H1 (cell line): ENCODE measurements at regions not wholly inside any gene's neighbourhood (a gene's known extent, or its start where the extent isn't known, plus 50 kb on each side); places are given as distances from the start of the nearest gene placed in this dataset.

Experiments
- CTCF ChIA-PET: fragments of 300-600 bp; sonication (Branson Sonifier 250); formaldehyde crosslinking; loops from one replicate; lab custom pipeline; 2021; ENCODE audit not compliant: partially characterized antibody; lab: Charles Lee
- POLR2A ChIA-PET: fragments of 300-600 bp; sonication (Branson Sonifier 250); formaldehyde crosslinking; loops from one replicate; lab custom pipeline; 2021; ENCODE audit warnings: inconsistent platforms; ENCODE audit not compliant: partially characterized antibody; lab: Charles Lee
- DNase-seq, 2 experiments: peaks; one replicate each; pipeline versions ENCODE4 v3.0.0 to v3.0.0-alpha.2; 2010 to 2022; ENCODE audit warnings: low spot score in 2 of 2, low read depth in 1 of 2, mixed read lengths in 1 of 2
- FAIRE-seq: peaks from 2 replicates; lab custom pipeline; 2011; peaks lifted over from hg19 to GRCh38; lab: Jason Lieb, UNC
- H2AFZ ChIP-seq: 2 replicates; pipeline ENCODE4 v1.8.1; 2012; ENCODE audit warnings: low read length, inconsistent platforms
- H2AK5ac ChIP-seq: 2 replicates; pipeline ENCODE4 v1.6.1; 2013; ENCODE audit warnings: low read depth, low read length
- H2BK120ac ChIP-seq: replicated peaks from 2 replicates; pipeline ENCODE3; 2013; ENCODE audit warnings: low read depth, low read length, inconsistent platforms
- H2BK12ac ChIP-seq: 2 replicates; pipeline ENCODE4 v1.6.1; 2013; ENCODE audit warnings: low read depth, low read length
- H2BK15ac ChIP-seq: 2 replicates; pipeline ENCODE4 v1.6.1; 2013; ENCODE audit warnings: low read length
- H2BK20ac ChIP-seq: 2 replicates; pipeline ENCODE4 v1.6.1; 2013; ENCODE audit warnings: low read length
- H2BK5ac ChIP-seq: 2 replicates; pipeline ENCODE4 v1.6.1; 2013; ENCODE audit warnings: low read depth, low read length
- H3K14ac ChIP-seq: 2 replicates; pipeline ENCODE4 v1.6.1; 2013; ENCODE audit warnings: inconsistent platforms; ENCODE audit not compliant: insufficient read length
- H3K18ac ChIP-seq: 2 replicates; pipeline ENCODE4 v1.6.1; 2013; ENCODE audit warnings: low read length; ENCODE audit errors: extremely low read depth
- H3K23ac ChIP-seq: 2 replicates; pipeline ENCODE4 v1.6.1; 2013; ENCODE audit warnings: inconsistent platforms; ENCODE audit not compliant: insufficient read length
- H3K23me2 ChIP-seq: 2 replicates; pipeline ENCODE4 v1.6.1; 2013; ENCODE audit warnings: low read depth, low read length
- H3K27ac ChIP-seq: 2 replicates; pipeline ENCODE4 v1.6.1; 2011; ENCODE audit warnings: low read depth, low read length, inconsistent platforms
- H3K27me3 ChIP-seq, 4 experiments: replicated peaks in 1 of 4; 1 replicate in 1 of 4; 2 replicates in 3 of 4; pipeline versions ENCODE4 v1.6.1 to v1.8.1; 2011 to 2013; ENCODE audit warnings: low read length in 3 of 4, mild to moderate bottlenecking in 3 of 4, inconsistent platforms in 2 of 4, mixed read lengths in 2 of 4, moderate library complexity in 1 of 4; ENCODE audit not compliant: control insufficient read depth in 3 of 4, insufficient read depth in 3 of 4; ENCODE audit errors: extremely low read depth in 1 of 4
- H3K36me3 ChIP-seq, 4 experiments: 2 replicates each; pipeline versions ENCODE4 v1.6.1 to v1.8.1; 2011 to 2013; ENCODE audit warnings: mild to moderate bottlenecking in 4 of 4, low read length in 3 of 4, moderate library complexity in 2 of 4, control low read depth in 1 of 4, inconsistent platforms in 1 of 4; ENCODE audit not compliant: insufficient read depth in 4 of 4, control insufficient read depth in 2 of 4
- H3K4ac ChIP-seq: replicated peaks from 2 replicates; pipeline ENCODE3; 2013; ENCODE audit warnings: low read length, low read depth, mixed read lengths, inconsistent platforms; ENCODE audit not compliant: insufficient read length
- H3K4me1 ChIP-seq, 4 experiments: replicated peaks in 1 of 4; 1 replicate in 1 of 4; 2 replicates in 3 of 4; pipeline versions ENCODE4 v1.6.1 to v1.8.1; 2011 to 2013; ENCODE audit warnings: low read length in 3 of 4, inconsistent platforms in 2 of 4, mixed read lengths in 1 of 4; ENCODE audit not compliant: insufficient read depth in 4 of 4, control insufficient read depth in 3 of 4
- H3K4me2 ChIP-seq, 2 experiments: 2 replicates each; pipeline versions ENCODE4 v1.6.1 to v1.8.1; 2011 to 2013; ENCODE audit warnings: low read depth in 2 of 2, low read length in 2 of 2, control low read depth in 1 of 2, inconsistent platforms in 1 of 2, mild to moderate bottlenecking in 1 of 2; ENCODE audit not compliant: insufficient read depth in 1 of 2
- H3K4me3 ChIP-seq, 4 experiments: fragments of 200-600, 300-600 bp in 1 of 4; sonication (generic), shearing (Covaris generic), sonication (Bioruptor Twin) in 1 of 4; 2 replicates each; pipeline versions ENCODE4 v1.5.1 to v1.8.1; 2011 to 2016; ENCODE audit warnings: low read length in 4 of 4, low read depth in 3 of 4, control low read depth in 2 of 4, inconsistent platforms in 2 of 4, mild to moderate bottlenecking in 2 of 4, mixed read lengths in 1 of 4, moderate library complexity in 1 of 4; ENCODE audit not compliant: insufficient read depth in 2 of 4; ENCODE audit errors: extremely low read depth in 1 of 4
- H3K56ac ChIP-seq: replicated peaks from 2 replicates; pipeline ENCODE3; 2013; ENCODE audit warnings: low read depth, mild to moderate bottlenecking, mixed read lengths, low read length, inconsistent platforms; ENCODE audit not compliant: insufficient read length
- H3K79me1 ChIP-seq: 2 replicates; pipeline ENCODE4 v1.6.1; 2013; ENCODE audit warnings: low read depth, low read length, control low read depth
- H3K79me2 ChIP-seq, 2 experiments: 2 replicates each; pipeline versions ENCODE4 v1.6.1 to v1.8.1; 2012 to 2013; ENCODE audit warnings: low read length in 2 of 2, mild to moderate bottlenecking in 2 of 2, inconsistent platforms in 1 of 2; ENCODE audit not compliant: insufficient read depth in 2 of 2, control insufficient read depth in 1 of 2
- H3K9ac ChIP-seq, 4 experiments: replicated peaks in 1 of 4; 1 replicate in 1 of 4; 2 replicates in 3 of 4; pipeline versions ENCODE4 v1.6.1 to v1.8.1; 2011 to 2013; ENCODE audit warnings: low read depth in 3 of 4, low read length in 3 of 4, control low read depth in 2 of 4, mild to moderate bottlenecking in 2 of 4, moderate library complexity in 2 of 4, inconsistent platforms in 1 of 4; ENCODE audit errors: extremely low read depth in 1 of 4
- H3K9me3 ChIP-seq, 2 experiments: 2 replicates each; pipeline versions ENCODE4 v1.6.1 to v1.8.1; 2012 to 2013; ENCODE audit warnings: mild to moderate bottlenecking in 2 of 2, moderate library complexity in 2 of 2, control low read depth in 1 of 2, inconsistent platforms in 1 of 2, low read depth in 1 of 2, low read length in 1 of 2, mixed read lengths in 1 of 2; ENCODE audit not compliant: insufficient read depth in 2 of 2
- H4K20me1 ChIP-seq, 2 experiments: replicated peaks in 1 of 2; 2 replicates each; pipeline versions ENCODE3 to v1.8.1; 2011 to 2013; ENCODE audit warnings: inconsistent platforms in 2 of 2, low read length in 2 of 2, mild to moderate bottlenecking in 1 of 2; ENCODE audit not compliant: insufficient read depth in 2 of 2, control insufficient read depth in 1 of 2
- H4K5ac ChIP-seq: 2 replicates; pipeline ENCODE4 v1.6.1; 2013; ENCODE audit warnings: low read length, low read depth, mixed read lengths, inconsistent platforms; ENCODE audit not compliant: insufficient read length
- H4K8ac ChIP-seq: 2 replicates; pipeline ENCODE4 v1.8.0; 2013; ENCODE audit warnings: mild to moderate bottlenecking, moderate library complexity, low read length, inconsistent platforms; ENCODE audit not compliant: insufficient read depth; ENCODE audit errors: extremely low read depth
- H4K91ac ChIP-seq: replicated peaks from 2 replicates; pipeline ENCODE3; 2013; ENCODE audit warnings: low read length, mixed read lengths, inconsistent platforms; ENCODE audit not compliant: insufficient read length
- CBX5 ChIP-seq: fragments of 300-800, 300-1000 bp; sonication (generic); IDR thresholded peaks from 2 replicates; pipeline ENCODE4 v1.7.1; 2016; ENCODE audit warnings: antibody characterized with exemption, low read length, low read depth
- CHD2 ChIP-seq: IDR thresholded peaks from 2 replicates; pipeline ENCODE4 v1.6.1; 2012; ENCODE audit warnings: low read length, improper control_type of control experiment
- JUND ChIP-seq: IDR thresholded peaks from 2 replicates; pipeline ENCODE4 v1.6.1; 2011; ENCODE audit warnings: mild to moderate bottlenecking, improper control_type of control experiment, low read length
- KDM1A ChIP-seq: fragments of 200-600, 300-600 bp; sonication (generic); IDR thresholded peaks from 2 replicates; pipeline ENCODE4 v1.7.1; 2016; ENCODE audit warnings: mild to moderate bottlenecking, low read length, borderline replicate concordance
- POLR2AphosphoS5 ChIP-seq: IDR thresholded peaks from 2 replicates; pipeline ENCODE4 v1.6.1; 2011; ENCODE audit warnings: low read depth, low read length
- RAD21 ChIP-seq, 2 experiments: IDR thresholded peaks in 1 of 2; conservative IDR thresholded peaks in 1 of 2; 2 replicates each; pipeline ENCODE4 v1.6.1; 2011; ENCODE audit warnings: low read depth in 2 of 2, low read length in 2 of 2, improper control_type of control experiment in 1 of 2, inconsistent platforms in 1 of 2, mild to moderate bottlenecking in 1 of 2, moderate library complexity in 1 of 2
- RFX5 ChIP-seq: IDR thresholded peaks from 2 replicates; pipeline ENCODE4 v1.6.1; 2011; ENCODE audit warnings: low read depth, low read length, improper control_type of control experiment, borderline replicate concordance
- RNF2 ChIP-seq: fragments of 200-900, 300-1000 bp; sonication (generic); IDR thresholded peaks from 2 replicates; pipeline ENCODE4 v1.7.1; 2016; ENCODE audit warnings: borderline replicate concordance, low read depth, mild to moderate bottlenecking, antibody characterized with exemption, low read length; ENCODE audit not compliant: poor library complexity, severe bottlenecking; ENCODE audit errors: missing control alignments
- SAP30 ChIP-seq: fragments of 300-600 bp; sonication (generic); IDR thresholded peaks from 2 replicates; pipeline ENCODE4 v1.7.1; 2012; ENCODE audit warnings: low read length, moderate library complexity, mild to moderate bottlenecking, inconsistent platforms; ENCODE audit not compliant: insufficient read depth, insufficient replicate concordance
- SIN3A ChIP-seq, 2 experiments: IDR thresholded peaks in 1 of 2; conservative IDR thresholded peaks in 1 of 2; 2 replicates each; pipeline ENCODE4 v1.6.1; 2011 to 2012; ENCODE audit warnings: low read length in 2 of 2, improper control_type of control experiment in 1 of 2, low read depth in 1 of 2, mild to moderate bottlenecking in 1 of 2
- SIRT6 ChIP-seq: IDR thresholded peaks from one replicate; pipeline ENCODE4 v1.7.1; 2012; ENCODE audit warnings: low read length, inconsistent platforms
- SP1 ChIP-seq: IDR thresholded peaks from 2 replicates; pipeline ENCODE4 v1.6.1; 2011; ENCODE audit warnings: low read depth, low read length
- TAF7 ChIP-seq: optimal IDR thresholded peaks from 2 replicates; pipeline ENCODE3; 2011; ENCODE audit warnings: low read depth, mild to moderate bottlenecking, inconsistent platforms, low read length, moderate library complexity, borderline replicate concordance
- WGBS, 2 experiments: shearing (Covaris generic) in 1 of 2; methylation state at CpG; one replicate each; pipeline versions ENCODE4 v1.1.6 to v1.1.7; 2013 to 2015; ENCODE audit warnings: low lambda C conversion rate in 2 of 2, mixed read lengths in 2 of 2, inconsistent platforms in 1 of 2, low coverage in 1 of 2, missing lambda C conversion rate in 1 of 2; ENCODE audit not compliant: insufficient replicate concordance in 2 of 2, insufficient coverage in 1 of 2, insufficient read length in 1 of 2; ENCODE audit errors: extremely low coverage in 1 of 2, missing lambda C conversion rate in 1 of 2; 5-methylcytosine and 5-hydroxymethylcytosine counted together

- H3K27me3 ChIP-seq = peaks cover 0 to 1% (median 0%) of the 10 kb centered on the region in 4 experiments; a peak in 1 of 7 replicates
- no peak overlapping the region for H3K23ac ChIP-seq
- FAIRE-seq (no peak), DNase-seq (no peak)
- ChIA-PET POLR2A (no interaction called here), CTCF (no interaction called here)
- H4K5ac ChIP-seq = no peak overlapping the region
- H4K8ac ChIP-seq = no peak overlapping the region
- H3K56ac ChIP-seq = no peak overlapping the region
- H3K36me3 ChIP-seq = no peaks in the 10 kb centered on the region
- no peaks in the 10 kb centered on the region for H3K9me3 ChIP-seq
- no peak overlapping the region for H2AK5ac ChIP-seq
- H3K4me3 ChIP-seq = no peak overlapping the region
- H3K14ac ChIP-seq = no peak overlapping the region
- H3K27ac ChIP-seq = no peak overlapping the region
- no peak overlapping the region for H3K9ac ChIP-seq
- no peak overlapping the region for H2BK15ac ChIP-seq
- H3K79me1 ChIP-seq = no peaks in the 10 kb centered on the region
- no peak overlapping the region for H3K18ac ChIP-seq
- no peak overlapping the region for H2BK5ac ChIP-seq
- H2BK20ac ChIP-seq = no peak overlapping the region
- H3K4me1 ChIP-seq = no peaks in the 10 kb centered on the region
- H3K4me2 ChIP-seq = no peak overlapping the region
- no peak overlapping the region for H2BK120ac ChIP-seq
- 91% methylated on average over 6 of the region's 6 CpGs; no CpG with 5 or more reads in 1 of the 2 experiments for WGBS, 2 experiments
- H4K20me1 ChIP-seq = no peaks in the 10 kb centered on the region
- H3K79me2 ChIP-seq = no peaks in the 10 kb centered on the region
- no peak overlapping the region for H3K4ac ChIP-seq
- no peak overlapping the region for H4K91ac ChIP-seq
- H2BK12ac ChIP-seq = no peak overlapping the region
- H3K23me2 ChIP-seq = no peaks in the 10 kb centered on the region
- H2AFZ ChIP-seq = no peak overlapping the region
- TF ChIP-seq RFX5 = no peak
- no peak for TF ChIP-seq RNF2
- TF ChIP-seq RAD21 (IDR thresholded peaks at IDR 0.05 in 1 of 2, conservative IDR thresholded peaks at IDR 0.05 in 1 of 2; ENCODE audit: low read depth in 2 of 2, low read length in 2 of 2) = no peak
- TF ChIP-seq JUND = no peak
- TF ChIP-seq SP1 = no peak
- no peak for TF ChIP-seq CBX5
- TF ChIP-seq POLR2AphosphoS5 = no peak
- TF ChIP-seq SIRT6 = no peak
- TF ChIP-seq SAP30 = no peak
- no peak for TF ChIP-seq CHD2
- TF ChIP-seq KDM1A = no peak
- TF ChIP-seq SIN3A (conservative IDR thresholded peaks at IDR 0.05 in 1 of 2, IDR thresholded peaks at IDR 0.05 in 1 of 2; ENCODE audit: low read depth in 1 of 2, low read length in 2 of 2) = no peak
- TF ChIP-seq TAF7 = no peak
These were observed 466.6 kb downstream of the LPIN1 start for GRCh38 chr2:12212841-12213597.
